ENCODE measurements at regions not wholly inside any gene's neighbourhood (a gene's known extent, or its start where the extent isn't known, plus 50 kb on each side); places are given as distances from the start of the nearest gene placed in this dataset.
"Not testable (repeated sequence)": the region's sequence is repeated elsewhere in the genome, so short reads cannot be mapped to it uniquely, and the experiment has no call there.

GRCh38 chr4:59650861-59651260 is 1549.3 kb upstream of the ADGRL3 start:
- no peak overlapping the region for H3K27ac ChIP-seq (ENCODE audit: low read depth, low read length)
- Mint-ChIP-seq H3K36me3 (peaks cover 0 to 1% (median 0%) of the 10 kb centered on the region in 3 donors), H3K9me3 (peaks cover 18 to 28% (median 22%) of the 10 kb centered on the region in 5 donors), H3K27me3 (no peaks in the 10 kb centered on the region), H3K4me1 (no peaks in the 10 kb centered on the region), H3K27ac (no peak overlapping the region), H3K4me3 (no peak overlapping the region)
- H3K9me3 ChIP-seq (ENCODE audit: low read length), result no peaks in the 10 kb centered on the region
- no peak overlapping the region for H3K4me3 ChIP-seq (ENCODE audit: low read length)
- H3K36me3 ChIP-seq (ENCODE audit: insufficient read depth, low read length), result no peaks in the 10 kb centered on the region
- ChIA-PET CTCF (no interaction called here), POLR2A (no interaction called here)
- DNase-seq, result no peak
- no peaks in the 10 kb centered on the region for H3K4me1 ChIP-seq (ENCODE audit: insufficient read depth, low read length)
- H3K27me3 ChIP-seq (ENCODE audit: insufficient read depth, low read length, poor library complexity, severe bottlenecking), result no peaks in the 10 kb centered on the region

GRCh38 chr4:59655996-59656395 is 1544.1 kb upstream of the ADGRL3 start:
- Histone ChIP-seq H3K27me3 (ENCODE audit: insufficient read depth, low read length, poor library complexity, severe bottlenecking) (no peaks in the 10 kb centered on the region), H3K27ac (ENCODE audit: low read depth, low read length) (no peak overlapping the region), H3K4me1 (ENCODE audit: insufficient read depth, low read length) (no peaks in the 10 kb centered on the region), H3K4me3 (ENCODE audit: low read length) (no peak overlapping the region), H3K9me3 (ENCODE audit: low read length) (no peaks in the 10 kb centered on the region), H3K36me3 (ENCODE audit: insufficient read depth, low read length) (no peaks in the 10 kb centered on the region)
- Mint-ChIP-seq H3K27ac (no peak overlapping the region), H3K36me3 (peaks cover 0 to 1% (median 0%) of the 10 kb centered on the region in 3 donors), H3K4me1 (no peaks in the 10 kb centered on the region), H3K27me3 (no peaks in the 10 kb centered on the region), H3K9me3 (peaks cover 32 to 46% (median 36%) of the 10 kb centered on the region in 5 donors), H3K4me3 (no peak overlapping the region)
- ChIA-PET CTCF (no interaction called here), POLR2A (no interaction called here)
- no peak for DNase-seq

GRCh38 chr4:59664771-59665170 is 1535.4 kb upstream of the ADGRL3 start:
- no peak for DNase-seq
- no peaks in the 10 kb centered on the region for H3K9me3 ChIP-seq (ENCODE audit: low read length)
- Mint-ChIP-seq H3K4me3 (no peak overlapping the region), H3K36me3 (no peaks in the 10 kb centered on the region), H3K4me1 (no peaks in the 10 kb centered on the region), H3K9me3 (peaks cover 2 to 34% (median 16%) of the 10 kb centered on the region in 5 donors), H3K27ac (no peak overlapping the region), H3K27me3 (no peaks in the 10 kb centered on the region)
- no peak overlapping the region for H3K27ac ChIP-seq (ENCODE audit: low read depth, low read length)
- H3K27me3 ChIP-seq (ENCODE audit: insufficient read depth, low read length, poor library complexity, severe bottlenecking), result no peaks in the 10 kb centered on the region
- no peaks in the 10 kb centered on the region for H3K36me3 ChIP-seq (ENCODE audit: insufficient read depth, low read length)
- H3K4me3 ChIP-seq (ENCODE audit: low read length), result no peak overlapping the region
- no peaks in the 10 kb centered on the region for H3K4me1 ChIP-seq (ENCODE audit: insufficient read depth, low read length)
- CTCF ChIA-PET, result no interaction called here
- POLR2A ChIA-PET, result no interaction called here

- no peaks in the 10 kb centered on the region for H3K36me3 Mint-ChIP-seq
- H3K27me3 Mint-ChIP-seq, result no peaks in the 10 kb centered on the region
- no peak overlapping the region for H3K27ac Mint-ChIP-seq
- CTCF ChIA-PET, result no interaction called here
- H3K27me3 ChIP-seq (ENCODE audit: insufficient read depth, low read length, poor library complexity, severe bottlenecking), result no peaks in the 10 kb centered on the region
- no peaks in the 10 kb centered on the region for H3K9me3 ChIP-seq (ENCODE audit: low read length)
- peaks cover 2 to 27% (median 4%) of the 10 kb centered on the region in 5 donors for H3K9me3 Mint-ChIP-seq
- no peaks in the 10 kb centered on the region for H3K4me1 Mint-ChIP-seq
- H3K27ac ChIP-seq (ENCODE audit: low read depth, low read length), result no peak overlapping the region
- POLR2A ChIA-PET, result no interaction called here
- no peak overlapping the region for H3K4me3 Mint-ChIP-seq
- no peak for DNase-seq
- H3K36me3 ChIP-seq (ENCODE audit: insufficient read depth, low read length), result no peaks in the 10 kb centered on the region
- no peaks in the 10 kb centered on the region for H3K4me1 ChIP-seq (ENCODE audit: insufficient read depth, low read length)
- no peak overlapping the region for H3K4me3 ChIP-seq (ENCODE audit: low read length)
These were observed 1533.5 kb upstream of the ADGRL3 start for GRCh38 chr4:59666645-59667044.

GRCh38 chr4:59671037-59671436 is 1529.1 kb upstream of the ADGRL3 start:
- Mint-ChIP-seq H3K27ac (no peak overlapping the region), H3K27me3 (no peaks in the 10 kb centered on the region), H3K9me3 (peaks cover 2 to 32% (median 5%) of the 10 kb centered on the region in 5 donors), H3K4me3 (no peak overlapping the region), H3K36me3 (peaks cover 0 to 1% (median 0%) of the 10 kb centered on the region in 3 donors), H3K4me1 (no peaks in the 10 kb centered on the region)
- Histone ChIP-seq H3K27ac (ENCODE audit: low read depth, low read length) (no peak overlapping the region), H3K27me3 (ENCODE audit: insufficient read depth, low read length, poor library complexity, severe bottlenecking) (no peaks in the 10 kb centered on the region), H3K36me3 (ENCODE audit: insufficient read depth, low read length) (no peaks in the 10 kb centered on the region), H3K4me1 (ENCODE audit: insufficient read depth, low read length) (no peaks in the 10 kb centered on the region), H3K4me3 (ENCODE audit: low read length) (no peak overlapping the region), H3K9me3 (ENCODE audit: low read length) (no peaks in the 10 kb centered on the region)
- ChIA-PET CTCF (no interaction called here), POLR2A (no interaction called here)
- no peak for DNase-seq

- H3K36me3 Mint-ChIP-seq, result peaks cover 0 to 1% (median 0%) of the 10 kb centered on the region in 3 donors
- no peaks in the 10 kb centered on the region for H3K27me3 Mint-ChIP-seq
- no peak overlapping the region for H3K27ac ChIP-seq (ENCODE audit: low read depth, low read length)
- no peak overlapping the region for H3K4me3 ChIP-seq (ENCODE audit: low read length)
- H3K9me3 Mint-ChIP-seq, result peaks cover 2 to 15% (median 9%) of the 10 kb centered on the region in 5 donors
- no peaks in the 10 kb centered on the region for H3K4me1 ChIP-seq (ENCODE audit: insufficient read depth, low read length)
- H3K36me3 ChIP-seq (ENCODE audit: insufficient read depth, low read length), result no peaks in the 10 kb centered on the region
- POLR2A ChIA-PET, result no interaction called here
- no peak for DNase-seq
- no peak overlapping the region for H3K27ac Mint-ChIP-seq
- H3K4me3 Mint-ChIP-seq, result no peak overlapping the region
- H3K27me3 ChIP-seq (ENCODE audit: insufficient read depth, low read length, poor library complexity, severe bottlenecking), result no peaks in the 10 kb centered on the region
- CTCF ChIA-PET, result no interaction called here
- H3K4me1 Mint-ChIP-seq, result no peaks in the 10 kb centered on the region
- H3K9me3 ChIP-seq (ENCODE audit: low read length), result no peaks in the 10 kb centered on the region
These were observed 1523.7 kb upstream of the ADGRL3 start for GRCh38 chr4:59676389-59676788.

GRCh38 chr4:59676992-59677391 is 1523.1 kb upstream of the ADGRL3 start:
- H3K36me3 Mint-ChIP-seq; H3K9me3 ChIP-seq (ENCODE audit: low read length); H3K4me1 Mint-ChIP-seq; H3K27ac ChIP-seq (ENCODE audit: low read depth, low read length); H3K36me3 ChIP-seq (ENCODE audit: insufficient read depth, low read length); H3K27me3 ChIP-seq (ENCODE audit: insufficient read depth, low read length, poor library complexity, severe bottlenecking); H3K4me3 Mint-ChIP-seq; H3K27me3 Mint-ChIP-seq; DNase-seq; H3K27ac Mint-ChIP-seq; POLR2A ChIA-PET; H3K4me3 ChIP-seq (ENCODE audit: low read length); CTCF ChIA-PET; H3K4me1 ChIP-seq (ENCODE audit: insufficient read depth, low read length): not testable (repeated sequence)
- H3K9me3 Mint-ChIP-seq, result peaks cover 4 to 16% (median 9%) of the 10 kb centered on the region in 5 donors

- no peak overlapping the region for H3K27ac Mint-ChIP-seq
These were observed 1514.5 kb upstream of the ADGRL3 start for GRCh38 chr4:59685626-59686025.

GRCh38 chr4:59689149-59689548 is 1511.0 kb upstream of the ADGRL3 start:
- Mint-ChIP-seq H3K27ac (no peak overlapping the region), H3K4me1 (no peaks in the 10 kb centered on the region), H3K9me3 (peaks cover 0 to 16% (median 8%) of the 10 kb centered on the region in 5 donors), H3K36me3 (no peaks in the 10 kb centered on the region), H3K4me3 (no peak overlapping the region), H3K27me3 (no peaks in the 10 kb centered on the region)
- POLR2A ChIA-PET, result no interaction called here
- no peak overlapping the region for H3K27ac ChIP-seq (ENCODE audit: low read depth, low read length)
- H3K4me3 ChIP-seq (ENCODE audit: low read length), result no peak overlapping the region
- H3K36me3 ChIP-seq (ENCODE audit: insufficient read depth, low read length), result no peaks in the 10 kb centered on the region
- H3K4me1 ChIP-seq (ENCODE audit: insufficient read depth, low read length), result no peaks in the 10 kb centered on the region
- no peak for DNase-seq
- CTCF ChIA-PET, result no interaction called here
- no peaks in the 10 kb centered on the region for H3K9me3 ChIP-seq (ENCODE audit: low read length)
- H3K27me3 ChIP-seq (ENCODE audit: insufficient read depth, low read length, poor library complexity, severe bottlenecking), result no peaks in the 10 kb centered on the region

More at GRCh38 chr4:59685626-59686025, 1514.5 kb upstream of the ADGRL3 start:
- Histone ChIP-seq H3K27me3 (ENCODE audit: insufficient read depth, low read length, poor library complexity, severe bottlenecking) (no peaks in the 10 kb centered on the region), H3K36me3 (ENCODE audit: insufficient read depth, low read length) (no peaks in the 10 kb centered on the region), H3K9me3 (ENCODE audit: low read length) (no peaks in the 10 kb centered on the region), H3K27ac (ENCODE audit: low read depth, low read length) (no peak overlapping the region), H3K4me3 (ENCODE audit: low read length) (no peak overlapping the region), H3K4me1 (ENCODE audit: insufficient read depth, low read length) (no peaks in the 10 kb centered on the region)
- DNase-seq, result no peak
- H3K4me1 Mint-ChIP-seq, result no peaks in the 10 kb centered on the region
- ChIA-PET POLR2A (no interaction called here), CTCF (no interaction called here)
- H3K4me3 Mint-ChIP-seq, result no peak overlapping the region
- no peaks in the 10 kb centered on the region for H3K36me3 Mint-ChIP-seq
- peaks cover 0 to 24% (median 9%) of the 10 kb centered on the region in 5 donors for H3K9me3 Mint-ChIP-seq
- no peaks in the 10 kb centered on the region for H3K27me3 Mint-ChIP-seq

All from CD8-positive, alpha-beta memory T cell (primary cell).